HEK293T (cell line): ENCODE measurements at regions not wholly inside any gene's neighbourhood (a gene's known extent, or its start where the extent isn't known, plus 50 kb on each side); places are given as distances from the start of the nearest gene placed in this dataset.

Experiments
- BHLHE40 ChIP-seq: fragments of 450-650 bp; IDR thresholded peaks from 2 replicates; pipeline ENCODE4 v1.6.1; 2016; ENCODE audit warnings: mild to moderate bottlenecking, moderate library complexity, borderline replicate concordance
- ELF4 ChIP-seq: fragments of 450-650 bp; IDR thresholded peaks from 2 replicates; pipeline ENCODE4 v1.6.1; 2017; ENCODE audit warnings: antibody characterized with exemption
- FOXK2 ChIP-seq: fragments of 450-650 bp; IDR thresholded peaks from 2 replicates; pipeline ENCODE4 v1.6.1; 2016; ENCODE audit warnings: mild to moderate bottlenecking
- FOXM1 ChIP-seq: fragments of 450-650 bp; IDR thresholded peaks from 2 replicates; pipeline ENCODE4 v1.6.1; 2017; ENCODE audit warnings: mild to moderate bottlenecking, borderline replicate concordance
- HDGF ChIP-seq: fragments of 450-650 bp; IDR thresholded peaks from 2 replicates; pipeline ENCODE4 v1.6.1; 2017; ENCODE audit warnings: antibody characterized with exemption, borderline replicate concordance
- NFRKB ChIP-seq: fragments of 450-650 bp; IDR thresholded peaks from 2 replicates; pipeline ENCODE4 v1.6.1; 2016; ENCODE audit warnings: mild to moderate bottlenecking, moderate library complexity
- SP1 ChIP-seq: fragments of 450-650 bp; IDR thresholded peaks from 2 replicates; pipeline ENCODE4 v1.6.1; 2017
- ZNF384 ChIP-seq: fragments of 450-650 bp; IDR thresholded peaks from 2 replicates; pipeline ENCODE4 v1.6.1; 2016
- TF ChIP-seq, protein P1 (sequence below): fragments of 450-650 bp; IDR thresholded peaks from 2 replicates; pipeline ENCODE4 v1.6.1; 2016

- TF ChIP-seq FOXM1, result no peak
- TF ChIP-seq SP1, result no peak
- TF ChIP-seq ELF4, result no peak
- no peak for TF ChIP-seq NFRKB
- TF ChIP-seq HDGF, result no peak
- no peak for TF ChIP-seq FOXK2
- no peak for TF ChIP-seq BHLHE40
- TF ChIP-seq ZNF384, result no peak
- TF ChIP-seq, protein P1, sequence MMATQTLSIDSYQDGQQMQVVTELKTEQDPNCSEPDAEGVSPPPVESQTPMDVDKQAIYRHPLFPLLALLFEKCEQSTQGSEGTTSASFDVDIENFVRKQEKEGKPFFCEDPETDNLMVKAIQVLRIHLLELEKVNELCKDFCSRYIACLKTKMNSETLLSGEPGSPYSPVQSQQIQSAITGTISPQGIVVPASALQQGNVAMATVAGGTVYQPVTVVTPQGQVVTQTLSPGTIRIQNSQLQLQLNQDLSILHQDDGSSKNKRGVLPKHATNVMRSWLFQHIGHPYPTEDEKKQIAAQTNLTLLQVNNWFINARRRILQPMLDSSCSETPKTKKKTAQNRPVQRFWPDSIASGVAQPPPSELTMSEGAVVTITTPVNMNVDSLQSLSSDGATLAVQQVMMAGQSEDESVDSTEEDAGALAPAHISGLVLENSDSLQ, result no peak
These were observed 248.3 kb downstream of the EN1 start for GRCh38 chr2:118599141-118599540.
